Stimulated activated CD4-positive, alpha-beta T cell treated with anti-CD3 and anti-CD28 coated beads, Interleukin-1b, Interleukin-23, amount 100 ng/mL, for 48 hours (primary cell): ENCODE measurements at regions not wholly inside any gene's neighbourhood (a gene's known extent, or its start where the extent isn't known, plus 50 kb on each side); places are given as distances from the start of the nearest gene placed in this dataset.

Source experiments
- DNase-seq: peaks from one replicate; pipeline ENCODE4 v3.0.0-alpha.2; 2020

GRCh38 chr4:13316354-13316753 is 167.8 kb downstream of the RAB28 start:
- no peak for DNase-seq

GRCh38 chr4:13313856-13314255 is 170.3 kb downstream of the RAB28 start:
- DNase-seq: no peak

- no peak for DNase-seq
Measured at GRCh38 chr4:13312264-13312663, 171.9 kb downstream of the RAB28 start.

GRCh38 chr4:13309751-13310150 is 174.4 kb downstream of the RAB28 start:
- DNase-seq: no peak

GRCh38 chr4:13306356-13306755 is 177.8 kb downstream of the RAB28 start:
- DNase-seq: no peak

- no peak for DNase-seq
Measured at GRCh38 chr4:13302876-13303275, 181.3 kb downstream of the RAB28 start.

GRCh38 chr4:13299343-13299742 is 184.8 kb downstream of the RAB28 start:
- DNase-seq: no peak

- no peak for DNase-seq
Measured at GRCh38 chr4:13298655-13299054, 185.5 kb downstream of the RAB28 start.

- no peak for DNase-seq
Measured at GRCh38 chr4:13296986-13297385, 187.2 kb downstream of the RAB28 start.

GRCh38 chr4:13294961-13295605 is 189.1 kb downstream of the RAB28 start:
- no peak for DNase-seq

GRCh38 chr4:13292372-13292771 is 191.8 kb downstream of the RAB28 start:
- no peak for DNase-seq

GRCh38 chr4:13289391-13289790 is 194.7 kb downstream of the RAB28 start:
- DNase-seq: no peak

- no peak for DNase-seq
Measured at GRCh38 chr4:13285336-13285735, 198.8 kb downstream of the RAB28 start.

- DNase-seq: no peak
Measured at GRCh38 chr4:13284932-13285331, 199.2 kb downstream of the RAB28 start.

- no peak for DNase-seq
Measured at GRCh38 chr4:13276357-13276756, 207.8 kb downstream of the RAB28 start.

GRCh38 chr4:13268703-13269102 is 215.4 kb downstream of the RAB28 start:
- no peak for DNase-seq

- DNase-seq: no peak
Measured at GRCh38 chr4:13268165-13268564, 216.0 kb downstream of the RAB28 start.

GRCh38 chr4:13267091-13267490 is 217.0 kb downstream of the RAB28 start:
- no peak for DNase-seq

- no peak for DNase-seq
Measured at GRCh38 chr4:13266687-13267086, 217.5 kb downstream of the RAB28 start.

- DNase-seq: no peak
Measured at GRCh38 chr4:13263967-13264525, 220.1 kb downstream of the RAB28 start.

GRCh38 chr4:13262816-13263215 is 221.3 kb downstream of the RAB28 start:
- no peak for DNase-seq

- no peak for DNase-seq
Measured at GRCh38 chr4:13261486-13262257, 222.5 kb downstream of the RAB28 start.

GRCh38 chr4:13260513-13260912 is 223.6 kb downstream of the RAB28 start:
- DNase-seq: no peak

GRCh38 chr4:13250263-13250662 is 233.9 kb downstream of the RAB28 start:
- DNase-seq: no peak
